ENCODE measurements at regions not wholly inside any gene's neighbourhood (a gene's known extent, or its start where the extent isn't known, plus 50 kb on each side); places are given as distances from the start of the nearest gene placed in this dataset.

GRCh38 chr16:16973707-16974591 lies 496.8 kb downstream of the XYLT1 start:
- no peak for TF ChIP-seq CTCF (IDR thresholded peaks at IDR 0.05; ENCODE audit: insufficient read depth, low read length, poor library complexity, severe bottlenecking)
- TF ChIP-seq EZH2phosphoT487 (conservative IDR thresholded peaks at IDR 0.05; ENCODE audit: low read length) = no peak

All from SU-DHL-6 (cell line).